SHP77 treated with DMSO at 0.1 percent for 48 hours (cell line): ENCODE measurements at regions not wholly inside any gene's neighbourhood (a gene's known extent, or its start where the extent isn't known, plus 50 kb on each side); places are given as distances from the start of the nearest gene placed in this dataset.
"Not testable (repeated sequence)": the region's sequence is repeated elsewhere in the genome, so short reads cannot be mapped to it uniquely, and the experiment has no call there.

Source experiments
- DNase-seq: peaks from one replicate; lab custom pipeline; 2025; lab: John Stamatoyannopoulos, UW

DNA sequence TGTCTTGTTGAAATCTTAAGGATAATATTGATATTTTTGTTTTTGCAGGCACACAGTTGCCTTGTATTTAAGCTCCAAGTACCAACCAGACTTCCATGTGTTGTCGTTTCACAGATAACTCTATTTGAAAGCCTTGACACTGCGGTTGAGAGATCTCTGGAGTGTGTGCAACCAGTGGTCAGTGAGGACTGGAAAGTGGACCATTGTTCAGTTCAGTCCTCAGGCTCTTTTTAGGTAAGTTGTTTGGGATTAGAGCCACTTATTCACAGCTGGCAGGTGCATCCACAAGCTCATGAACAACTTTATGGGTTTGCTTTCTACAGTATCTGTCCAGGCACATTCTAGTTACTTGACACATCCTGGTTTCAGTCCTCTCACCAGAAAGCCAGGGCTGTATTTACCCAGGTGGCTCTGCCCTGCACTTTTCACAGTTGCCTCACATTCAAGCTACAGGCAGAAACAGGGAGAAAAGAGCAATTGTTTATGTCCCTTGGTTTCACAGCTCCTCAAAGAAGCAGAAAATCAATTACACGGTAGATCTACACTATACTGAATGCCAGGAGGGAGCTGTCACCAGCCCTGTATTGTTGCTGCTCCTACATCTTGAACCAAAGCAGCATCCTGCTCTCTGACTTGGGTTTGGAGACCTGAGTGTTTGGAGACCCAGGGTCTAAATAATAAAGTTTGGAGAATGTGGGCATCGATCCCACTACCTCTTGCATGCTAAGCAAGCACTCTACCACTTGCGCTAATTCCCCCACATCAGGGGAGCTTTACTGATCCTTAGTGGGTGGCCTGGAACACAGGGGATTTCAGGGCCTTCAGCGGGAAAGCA lies 543.3 kb downstream of the PRIM2 start:
- not testable (repeated sequence) for DNase-seq

DNA sequence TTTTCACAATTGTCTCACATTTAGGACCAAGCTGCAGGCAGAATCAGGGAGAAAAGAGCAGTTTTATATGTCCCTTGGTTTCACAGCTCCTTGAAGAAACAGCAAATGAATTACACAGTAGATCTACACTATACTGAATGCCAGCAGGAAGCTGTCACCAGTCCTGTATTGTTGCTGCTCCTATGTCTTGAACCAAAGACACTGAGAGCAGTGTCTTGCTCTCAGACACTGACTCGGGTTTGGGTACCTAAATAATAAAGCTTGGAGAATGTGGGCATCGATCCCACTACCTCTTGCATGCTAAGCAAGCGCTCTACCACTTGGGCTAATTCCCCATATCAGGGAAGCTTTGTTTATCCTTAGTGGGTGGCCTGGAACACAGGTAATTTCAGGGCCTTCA lies 552.7 kb downstream of the PRIM2 start:
- DNase-seq: not testable (repeated sequence)

GRCh38 chr6:57873424-57873823 lies 556.0 kb downstream of the PRIM2 start:
- DNase-seq: not testable (repeated sequence)

GRCh38 chr6:57876659-57877058 lies 559.2 kb downstream of the PRIM2 start:
- not testable (repeated sequence) for DNase-seq

DNA sequence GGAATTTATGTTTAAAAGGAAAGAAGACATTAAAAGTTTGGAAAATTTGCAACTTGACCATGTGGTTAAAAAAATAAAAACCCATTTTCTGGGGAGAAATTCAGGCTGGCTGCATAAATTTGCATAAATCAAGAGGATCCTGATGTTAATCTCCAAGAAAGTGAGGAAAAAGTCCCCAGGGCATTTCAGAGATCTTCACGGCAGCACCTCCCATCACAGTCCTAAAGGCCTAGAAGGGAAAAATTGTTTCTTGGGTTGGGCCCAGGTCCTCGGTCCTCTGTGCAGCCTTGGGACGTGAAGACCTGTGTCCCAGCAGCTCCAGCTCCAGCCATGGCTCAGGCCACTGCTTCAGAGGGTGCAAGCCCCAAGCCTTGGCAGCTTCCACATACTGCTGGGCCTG lies 560.3 kb downstream of the PRIM2 start:
- DNase-seq: not testable (repeated sequence)

- not testable (repeated sequence) for DNase-seq
These were observed 561.4 kb downstream of the PRIM2 start for GRCh38 chr6:57878792-57879191.

DNA sequence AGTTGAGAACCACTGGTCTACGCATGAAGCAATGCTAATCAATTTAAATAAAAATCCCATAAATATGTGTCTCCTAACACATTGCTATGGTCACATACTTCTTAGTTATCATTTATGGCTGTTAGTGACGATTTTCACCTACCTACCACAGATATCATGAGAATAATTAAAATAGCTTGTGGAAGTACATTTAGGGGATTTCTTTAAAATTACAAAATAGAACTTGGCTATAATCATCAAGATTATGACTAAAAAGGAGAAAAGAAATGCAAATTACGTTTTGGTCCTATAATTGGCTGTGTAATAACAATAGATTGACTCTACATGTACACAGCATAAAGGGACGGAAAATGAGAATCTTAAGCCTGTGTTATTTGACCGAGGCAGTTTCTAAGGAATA lies 581.4 kb downstream of the PRIM2 start:
- DNase-seq: not testable (repeated sequence)

DNA sequence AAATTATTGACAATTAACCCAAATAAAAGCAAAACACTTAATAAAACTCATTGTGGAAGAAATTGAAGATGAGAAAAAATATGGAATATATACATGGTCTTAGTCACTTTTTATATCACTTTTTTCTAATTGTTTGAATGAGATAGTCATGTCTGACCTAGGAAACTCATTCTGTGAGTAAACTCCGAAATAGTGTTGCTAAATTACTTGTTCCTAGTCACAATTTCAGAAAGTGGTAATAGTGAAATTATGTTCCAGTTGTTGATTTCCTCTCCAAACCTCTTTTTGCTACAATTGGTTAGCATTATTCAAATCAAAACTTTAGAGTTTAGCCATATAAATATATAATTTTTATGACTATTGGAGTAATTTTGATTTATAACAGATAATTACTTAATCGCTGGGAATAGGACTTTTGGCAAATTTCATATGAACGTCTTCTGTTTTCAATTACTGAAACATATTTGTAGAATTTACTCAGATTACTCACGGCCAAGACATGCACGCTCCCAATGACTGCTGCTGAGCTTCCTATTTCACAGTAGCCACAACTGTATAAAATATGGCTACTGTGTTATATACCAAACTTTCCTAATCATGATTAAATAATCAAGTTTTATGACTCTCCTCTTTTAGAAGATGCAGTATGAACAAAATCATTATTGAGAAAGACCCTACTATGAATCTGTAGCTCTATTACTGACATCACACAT lies 583.4 kb downstream of the PRIM2 start:
- DNase-seq: not testable (repeated sequence)

DNA sequence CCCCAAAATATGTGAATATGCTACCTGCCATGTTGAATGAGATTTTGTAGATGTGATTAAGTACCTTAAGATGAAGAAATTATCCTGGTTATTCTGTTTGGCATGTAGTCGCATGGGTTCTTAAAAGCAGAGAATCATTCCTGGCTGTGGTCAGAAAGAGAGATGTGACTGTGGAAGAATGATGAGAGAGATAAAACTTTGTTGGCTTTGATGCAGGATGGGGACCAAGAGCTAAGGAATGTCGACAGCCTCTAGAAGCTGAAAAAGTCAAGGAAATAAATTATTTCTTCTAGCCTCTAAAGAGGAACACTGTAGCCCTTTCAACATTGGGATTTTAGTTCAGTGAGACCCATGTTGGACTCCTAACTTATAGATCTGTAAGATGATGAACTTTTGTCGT lies 584.0 kb downstream of the PRIM2 start:
- DNase-seq: not testable (repeated sequence)

DNA sequence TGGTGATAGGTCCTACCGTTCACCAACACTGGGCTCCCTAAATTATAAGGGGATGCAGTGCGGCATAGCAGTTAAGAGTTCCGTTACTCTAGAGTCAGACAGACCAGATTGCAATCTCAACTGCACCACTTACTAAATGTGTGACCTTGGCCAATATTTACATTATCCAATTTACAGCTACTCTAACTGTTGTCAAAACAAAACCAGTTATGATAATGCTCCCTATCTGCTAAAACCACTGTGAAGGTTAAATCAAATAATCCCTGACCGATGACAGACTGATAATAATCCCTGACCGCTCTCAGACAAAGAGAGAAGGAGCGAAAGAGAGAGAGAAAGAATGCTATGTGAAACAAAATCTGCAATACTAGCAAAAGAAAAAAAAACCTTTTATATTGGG lies 586.9 kb downstream of the PRIM2 start:
- peak; percentile 22 for DNase-seq

GRCh38 chr6:57915300-57915699 lies 597.9 kb downstream of the PRIM2 start:
- not testable (repeated sequence) for DNase-seq

- DNase-seq: not testable (repeated sequence)
These were observed 625.5 kb downstream of the PRIM2 start for GRCh38 chr6:57942966-57943365.

DNA sequence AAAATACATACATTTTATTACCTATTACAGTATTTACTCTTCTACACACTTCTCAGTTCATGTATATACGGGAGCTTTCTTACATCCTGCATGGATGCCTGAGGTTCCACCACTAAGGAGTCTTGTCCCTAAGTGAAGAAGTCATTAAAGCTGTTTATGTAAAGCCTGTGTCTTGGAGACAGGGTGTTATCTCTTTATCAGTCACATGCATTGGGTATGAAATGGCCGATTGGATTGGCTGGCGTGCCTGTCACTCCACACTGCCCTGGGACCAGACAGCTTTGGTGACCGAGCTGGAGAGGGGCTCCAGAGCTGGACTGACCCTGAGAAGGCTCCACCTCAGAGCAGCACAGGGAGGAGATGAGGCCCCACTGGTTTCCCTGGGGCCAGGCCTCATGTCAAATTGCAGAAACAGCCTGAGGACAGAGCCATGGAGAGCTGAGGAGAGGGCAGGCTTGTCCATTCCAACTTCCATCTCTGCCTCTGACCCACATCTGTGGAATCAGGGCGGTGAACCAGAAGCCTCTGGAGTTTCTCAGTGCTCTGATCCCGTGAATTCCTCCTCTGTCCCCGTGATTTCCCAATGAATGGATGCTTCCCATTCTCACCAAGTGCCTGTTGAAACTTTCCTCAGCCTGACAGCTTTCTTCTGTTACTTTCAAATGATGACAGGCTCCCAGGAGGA lies 628.8 kb downstream of the PRIM2 start:
- not testable (repeated sequence) for DNase-seq

DNA sequence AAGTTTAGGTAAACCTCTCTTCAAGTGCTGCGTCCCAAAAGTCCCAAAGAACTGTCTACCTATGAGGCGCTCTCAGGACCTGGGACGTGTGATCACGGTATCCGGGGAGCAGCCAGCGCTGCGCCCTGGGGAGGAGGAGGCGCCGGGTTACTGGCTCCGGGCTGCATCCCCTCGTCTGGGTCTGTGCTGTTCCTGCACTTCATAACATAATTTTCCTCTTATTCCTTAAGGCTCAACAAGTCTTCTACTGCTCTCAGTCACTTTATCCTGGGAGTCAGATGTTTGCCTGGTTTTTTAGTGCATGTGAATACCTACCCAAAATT lies 629.3 kb downstream of the PRIM2 start:
- not testable (repeated sequence) for DNase-seq

DNA sequence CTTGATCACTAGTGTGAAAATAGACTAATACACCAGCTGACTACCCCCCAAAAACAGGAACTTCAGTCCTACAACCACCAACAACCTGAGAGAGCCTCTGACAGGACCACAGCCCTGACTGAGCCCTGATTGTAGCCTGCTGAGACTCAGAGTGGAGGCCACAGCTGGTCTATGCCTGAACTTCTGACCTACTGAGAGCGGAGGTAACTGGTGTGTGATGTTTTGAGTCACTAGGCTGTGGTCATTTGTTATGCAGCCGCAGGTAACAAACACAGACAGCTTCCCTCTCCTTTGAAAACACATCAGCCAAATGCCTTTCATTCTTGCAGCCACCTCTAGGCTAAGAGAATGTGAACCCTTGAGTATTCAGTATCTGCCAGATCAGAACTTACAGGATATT lies 631.1 kb downstream of the PRIM2 start:
- DNase-seq: not testable (repeated sequence)

GRCh38 chr6:57950430-57950829 lies 633.0 kb downstream of the PRIM2 start:
- not testable (repeated sequence) for DNase-seq

- DNase-seq: not testable (repeated sequence)
These were observed 649.3 kb downstream of the PRIM2 start for GRCh38 chr6:57966757-57967156.

- not testable (repeated sequence) for DNase-seq
These were observed 654.5 kb downstream of the PRIM2 start for GRCh38 chr6:57971956-57972355.

DNA sequence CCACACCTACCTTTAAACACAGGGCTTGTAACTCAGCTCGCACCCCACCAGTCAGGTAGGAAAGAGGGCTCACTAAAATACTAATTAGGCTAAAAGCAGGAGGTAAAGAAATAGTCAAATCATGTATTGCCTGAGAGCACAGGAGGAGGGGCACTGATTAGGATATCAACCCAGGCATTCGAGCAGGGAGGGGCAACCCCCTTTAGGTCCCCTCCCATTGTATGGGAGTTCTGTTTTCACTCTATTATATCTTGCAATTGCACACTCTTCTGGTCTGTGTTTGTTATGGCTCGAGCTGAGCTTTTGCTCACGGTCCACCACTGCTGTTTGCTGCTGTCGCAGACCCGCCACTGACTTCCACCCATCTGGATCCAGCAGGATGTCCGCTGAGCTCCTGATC lies 657.2 kb downstream of the PRIM2 start:
- DNase-seq: no peak

- DNase-seq: not testable (repeated sequence)
These were observed 657.7 kb downstream of the PRIM2 start for GRCh38 chr6:57975127-57975526.

DNA sequence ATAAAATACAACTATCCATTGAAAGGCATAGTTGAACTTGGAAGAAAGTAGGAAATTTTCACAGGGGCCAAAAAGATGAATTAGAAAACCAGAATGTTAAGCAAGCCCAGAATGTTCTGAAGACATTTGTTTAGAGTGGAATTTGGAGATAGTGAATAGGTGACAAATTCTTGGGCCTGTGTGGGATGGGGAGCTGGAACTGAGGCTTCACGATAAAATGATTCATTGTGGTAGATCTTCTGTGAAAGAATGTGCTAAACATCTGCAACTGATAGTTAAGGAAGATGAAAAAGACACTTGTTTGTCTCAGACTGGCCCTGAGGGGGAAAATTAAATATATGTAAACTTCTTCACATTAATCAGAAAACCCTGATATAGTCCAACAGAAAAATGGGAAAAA lies 658.9 kb downstream of the PRIM2 start:
- not testable (repeated sequence) for DNase-seq

GRCh38 chr6:57983603-57984002 lies 666.2 kb downstream of the PRIM2 start:
- DNase-seq: not testable (repeated sequence)

DNA sequence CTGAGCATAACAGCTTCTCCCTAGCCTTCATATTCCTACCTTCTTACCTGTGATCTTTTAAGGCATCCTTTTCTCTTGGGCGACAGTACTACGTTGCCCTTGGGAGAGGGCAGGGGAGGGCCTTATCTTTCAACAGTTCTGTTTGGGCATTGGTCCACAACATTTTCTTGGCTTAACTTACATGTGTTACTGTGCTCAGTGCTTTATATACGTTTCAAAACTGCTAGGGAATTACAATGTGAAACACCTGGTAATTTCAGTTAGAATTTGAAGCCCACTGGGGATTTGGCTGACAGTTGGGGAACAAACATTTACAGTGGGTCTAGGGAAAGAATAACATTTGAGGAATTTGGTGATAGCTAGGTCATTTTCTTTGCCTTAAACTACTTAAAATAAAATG lies 667.1 kb downstream of the PRIM2 start:
- DNase-seq: not testable (repeated sequence)
